ENCODE measurements at regions not wholly inside any gene's neighbourhood (a gene's known extent, or its start where the extent isn't known, plus 50 kb on each side); places are given as distances from the start of the nearest gene placed in this dataset.

- TF ChIP-seq CTCF (IDR thresholded peaks at IDR 0.05; ENCODE audit: low read length) (no peak), EZH2phosphoT487 (IDR thresholded peaks at IDR 0.05; ENCODE audit: low read length) (no peak), EZH2 (optimal IDR thresholded peaks at IDR 0.05; ENCODE audit: low read depth, low read length) (no peak)
Measured at GRCh38 chr6:93859971-93860370, 440.6 kb upstream of the EPHA7 start.

All from MM.1S (cell line).